Immature natural killer cell (primary cell): ENCODE measurements at regions not wholly inside any gene's neighbourhood (a gene's known extent, or its start where the extent isn't known, plus 50 kb on each side); places are given as distances from the start of the nearest gene placed in this dataset.
"Not testable (repeated sequence)": the region's sequence is repeated elsewhere in the genome, so short reads cannot be mapped to it uniquely, and the experiment has no call there.

ENCODE experiments used
- DNase-seq, 3 donors: peaks; one replicate each; pipeline ENCODE4 v3.0.0; 2022; ENCODE audit warnings: mixed read lengths in 1 of 3
- H3K27ac Mint-ChIP-seq, 6 donors: one replicate each; pipeline ENCODE4 v1.8.0; 2020; ENCODE audit warnings: mixed read lengths in 6 of 6, mild to moderate bottlenecking in 5 of 6, inconsistent platforms in 4 of 6, moderate library complexity in 3 of 6
- H3K27me3 Mint-ChIP-seq, 3 donors: one replicate each; pipeline ENCODE4 v1.8.0; 2020 to 2021; ENCODE audit warnings: low read depth in 3 of 3, mild to moderate bottlenecking in 3 of 3, mixed read lengths in 3 of 3, moderate library complexity in 3 of 3, inconsistent platforms in 1 of 3
- H3K36me3 Mint-ChIP-seq, 3 donors: one replicate each; pipeline ENCODE4 v1.8.0; 2020; ENCODE audit warnings: mixed read lengths in 3 of 3, inconsistent platforms in 2 of 3, mild to moderate bottlenecking in 2 of 3
- H3K4me1 Mint-ChIP-seq, 2 donors: one replicate each; pipeline ENCODE4 v1.8.0; 2020; ENCODE audit warnings: inconsistent platforms in 2 of 2, mild to moderate bottlenecking in 2 of 2, mixed read lengths in 2 of 2, moderate library complexity in 1 of 2
- H3K4me3 Mint-ChIP-seq, 5 donors: one replicate each; pipeline ENCODE4 v1.8.0; 2020; ENCODE audit warnings: mild to moderate bottlenecking in 5 of 5, mixed read lengths in 5 of 5, inconsistent platforms in 3 of 5, moderate library complexity in 3 of 5
- H3K9me3 Mint-ChIP-seq, 6 donors: one replicate each; pipeline ENCODE4 v1.8.0; 2020; ENCODE audit warnings: mild to moderate bottlenecking in 6 of 6, mixed read lengths in 6 of 6, inconsistent platforms in 4 of 6, moderate library complexity in 3 of 6

DNA sequence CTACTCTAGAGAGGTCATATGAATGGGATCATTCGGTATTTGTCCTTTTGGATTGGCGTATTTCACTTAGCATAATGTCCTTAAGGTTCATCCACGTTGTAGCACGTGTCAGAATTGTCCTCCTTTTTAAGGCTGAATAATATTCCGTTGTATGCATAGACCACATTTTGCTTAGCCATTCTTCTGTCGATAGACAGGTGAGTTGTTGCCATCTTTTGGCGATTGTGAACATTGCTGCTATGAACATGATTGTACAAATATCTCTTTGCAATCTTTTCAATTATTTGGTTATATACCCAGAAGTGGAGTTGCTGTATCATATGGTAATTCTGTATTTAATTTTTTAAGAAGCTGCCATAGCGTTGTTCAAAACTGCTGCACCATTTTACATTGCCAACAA lies 52.4 kb upstream of the GOLGA8J start:
- DNase-seq: no peak
- no peaks in the 10 kb centered on the region for H3K9me3 Mint-ChIP-seq
- no peaks in the 10 kb centered on the region for H3K36me3 Mint-ChIP-seq
- no peaks in the 10 kb centered on the region for H3K4me1 Mint-ChIP-seq
- H3K27me3 Mint-ChIP-seq: peaks cover 0 to 4% (median 4%) of the 10 kb centered on the region in 3 donors
- no peak overlapping the region for H3K27ac Mint-ChIP-seq
- H3K4me3 Mint-ChIP-seq: no peak overlapping the region

- no peak overlapping the region for H3K27ac Mint-ChIP-seq
- H3K9me3 Mint-ChIP-seq: peaks cover 0 to 3% (median 0%) of the 10 kb centered on the region in 6 donors
- no peak for DNase-seq
- H3K4me1 Mint-ChIP-seq: no peaks in the 10 kb centered on the region
- H3K27me3 Mint-ChIP-seq: peaks cover 4 to 13% (median 11%) of the 10 kb centered on the region in 3 donors
- H3K36me3 Mint-ChIP-seq: no peaks in the 10 kb centered on the region
- H3K4me3 Mint-ChIP-seq: no peak overlapping the region
Observed at GRCh38 chr15:30023798-30024295, 58.9 kb upstream of the GOLGA8J start.

DNA sequence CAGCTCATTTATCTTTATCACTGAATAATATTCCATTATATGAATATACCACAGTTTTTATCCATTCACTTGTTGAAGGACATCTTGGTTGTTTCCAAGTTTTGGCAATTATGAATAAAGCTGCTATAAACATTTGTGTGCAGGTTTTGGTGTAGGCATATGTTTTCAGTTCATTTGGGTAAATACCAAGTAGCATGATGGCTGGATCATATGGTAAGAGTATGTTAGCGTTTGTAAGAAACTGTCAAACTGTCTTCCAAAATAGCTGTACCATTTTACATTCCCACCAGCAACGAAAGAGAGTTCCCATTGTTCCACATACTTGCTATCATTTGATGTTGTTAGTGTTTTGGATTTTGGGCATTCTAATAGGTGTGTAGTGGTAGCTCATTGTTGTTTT lies 72.0 kb upstream of the GOLGA8J start:
- Mint-ChIP-seq H3K27me3 (peaks cover 3 to 9% (median 4%) of the 10 kb centered on the region in 3 donors), H3K4me3 (no peak overlapping the region), H3K36me3 (no peaks in the 10 kb centered on the region), H3K9me3 (no peaks in the 10 kb centered on the region), H3K4me1 (no peaks in the 10 kb centered on the region), H3K27ac (no peak overlapping the region)
- no peak for DNase-seq

DNA sequence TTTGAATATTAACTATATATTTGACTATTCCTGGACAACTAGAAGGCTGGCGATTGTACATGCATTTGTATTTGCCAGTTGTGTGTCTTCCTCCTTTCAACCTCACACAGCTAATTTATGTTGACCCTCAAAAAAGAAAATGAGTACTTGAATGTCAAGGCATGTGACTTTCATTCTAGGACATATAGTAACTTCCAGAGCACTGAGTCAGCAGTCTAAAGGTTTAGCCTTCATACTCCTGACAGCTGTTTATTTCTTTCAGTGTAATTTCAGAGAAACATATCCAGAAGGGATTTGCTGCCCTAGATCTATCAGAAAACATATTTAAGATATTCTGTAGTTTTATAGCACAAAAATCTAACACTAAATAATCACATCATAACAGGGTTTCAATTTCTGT lies 74.6 kb upstream of the GOLGA8J start:
- Mint-ChIP-seq H3K27me3 (peaks cover 0 to 7% (median 5%) of the 10 kb centered on the region in 3 donors), H3K4me1 (no peaks in the 10 kb centered on the region), H3K27ac (no peak overlapping the region), H3K4me3 (no peak overlapping the region), H3K36me3 (no peaks in the 10 kb centered on the region), H3K9me3 (no peaks in the 10 kb centered on the region)
- DNase-seq: no peak

DNA sequence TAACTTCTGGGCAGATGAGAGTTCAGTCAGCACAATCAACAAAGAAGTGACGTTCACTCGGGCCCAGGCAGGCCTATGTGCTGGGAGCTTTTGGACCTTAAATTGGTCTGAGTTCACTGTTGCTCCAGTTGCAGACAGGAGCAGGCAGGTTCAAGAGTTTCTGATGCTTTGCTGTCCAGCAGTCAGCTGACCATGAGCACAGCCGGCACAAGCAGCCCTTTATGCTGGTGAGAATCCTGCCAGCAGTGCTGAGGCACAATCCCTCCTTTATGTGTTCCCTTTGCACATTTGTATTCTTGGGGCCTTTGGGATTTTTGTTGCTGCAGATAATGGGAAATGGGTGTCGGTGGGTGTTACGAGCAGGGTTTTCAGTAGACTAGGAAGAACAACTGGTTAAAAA lies 81.2 kb upstream of the GOLGA8J start:
- H3K27me3 Mint-ChIP-seq: peaks cover 4 to 10% (median 8%) of the 10 kb centered on the region in 3 donors
- H3K4me1 Mint-ChIP-seq: no peaks in the 10 kb centered on the region
- H3K9me3 Mint-ChIP-seq: no peaks in the 10 kb centered on the region
- DNase-seq: no peak
- H3K27ac Mint-ChIP-seq: no peak overlapping the region
- H3K36me3 Mint-ChIP-seq: no peaks in the 10 kb centered on the region
- no peak overlapping the region for H3K4me3 Mint-ChIP-seq

GRCh38 chr15:29998033-29998432 lies 84.7 kb upstream of the GOLGA8J start:
- Mint-ChIP-seq H3K4me3 (no peak overlapping the region), H3K27ac (no peak overlapping the region), H3K36me3 (no peaks in the 10 kb centered on the region), H3K27me3 (peaks cover 4 to 10% (median 6%) of the 10 kb centered on the region in 3 donors), H3K4me1 (no peaks in the 10 kb centered on the region), H3K9me3 (no peaks in the 10 kb centered on the region)
- no peak for DNase-seq

DNA sequence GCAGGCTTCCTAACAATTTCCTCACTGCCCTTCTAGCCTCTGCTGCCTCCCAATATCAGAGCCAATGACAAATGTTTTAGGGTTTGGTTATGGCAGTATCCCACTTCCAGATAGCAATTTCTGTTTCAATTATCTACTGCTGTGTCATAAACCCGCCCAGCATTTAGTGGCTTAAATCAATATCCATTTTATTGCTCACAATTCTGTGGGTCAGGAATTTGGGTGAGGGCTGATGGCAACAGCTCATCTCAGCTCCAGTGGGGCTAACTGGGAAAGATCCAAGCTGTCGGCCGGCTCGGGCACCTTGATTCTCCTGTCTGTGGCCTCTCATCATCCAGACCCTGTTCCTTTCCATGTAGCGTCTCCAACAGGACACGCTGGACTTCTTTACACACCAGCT lies 85.3 kb upstream of the GOLGA8J start:
- Mint-ChIP-seq H3K4me1 (no peaks in the 10 kb centered on the region), H3K9me3 (no peaks in the 10 kb centered on the region), H3K4me3 (no peak overlapping the region), H3K27ac (no peak overlapping the region), H3K27me3 (peaks cover 4 to 10% (median 6%) of the 10 kb centered on the region in 3 donors), H3K36me3 (no peaks in the 10 kb centered on the region)
- no peak for DNase-seq

GRCh38 chr15:29994284-29994683 lies 88.5 kb upstream of the GOLGA8J start:
- H3K27me3 Mint-ChIP-seq: peaks cover 5 to 11% (median 5%) of the 10 kb centered on the region in 3 donors

GRCh38 chr15:29990954-29991353 lies 91.8 kb upstream of the GOLGA8J start:
- Mint-ChIP-seq H3K4me3 (no peak overlapping the region), H3K9me3 (no peaks in the 10 kb centered on the region), H3K36me3 (no peaks in the 10 kb centered on the region), H3K27me3 (peaks cover 5 to 6% (median 6%) of the 10 kb centered on the region in 3 donors), H3K4me1 (no peaks in the 10 kb centered on the region), H3K27ac (no peak overlapping the region)
- no peak for DNase-seq

More at GRCh38 chr15:29994284-29994683, 88.5 kb upstream of the GOLGA8J start:
- DNase-seq: no peak
- no peak overlapping the region for H3K4me3 Mint-ChIP-seq
- no peak overlapping the region for H3K27ac Mint-ChIP-seq
- H3K4me1 Mint-ChIP-seq: no peaks in the 10 kb centered on the region
- H3K36me3 Mint-ChIP-seq: no peaks in the 10 kb centered on the region
- H3K9me3 Mint-ChIP-seq: no peaks in the 10 kb centered on the region

DNA sequence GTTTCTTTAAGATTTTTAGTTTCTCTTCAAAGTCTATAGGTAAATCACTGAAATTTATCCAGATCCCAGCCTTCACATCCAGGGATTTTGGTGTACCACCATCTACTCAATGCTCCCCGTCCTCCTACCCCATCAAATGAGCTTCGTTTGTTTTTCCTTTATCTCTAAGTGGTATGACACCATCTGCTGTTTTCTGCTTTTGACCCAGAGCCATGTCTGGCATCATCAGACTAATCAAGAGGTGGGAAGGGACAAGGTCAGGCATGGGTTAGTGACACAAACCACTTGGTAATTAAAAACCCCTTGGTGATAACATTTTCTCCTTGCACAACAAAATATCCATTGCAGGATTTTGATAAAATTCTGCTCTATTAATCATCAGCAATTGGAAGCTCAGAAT lies 92.7 kb upstream of the GOLGA8J start:
- no peak overlapping the region for H3K4me3 Mint-ChIP-seq
- peaks cover 6 to 8% (median 8%) of the 10 kb centered on the region in 3 donors for H3K27me3 Mint-ChIP-seq
- no peaks in the 10 kb centered on the region for H3K4me1 Mint-ChIP-seq
- peaks cover 0 to 2% (median 0%) of the 10 kb centered on the region in 6 donors for H3K9me3 Mint-ChIP-seq
- H3K27ac Mint-ChIP-seq: no peak overlapping the region
- no peaks in the 10 kb centered on the region for H3K36me3 Mint-ChIP-seq
- no peak for DNase-seq

- peaks cover 6% of the 10 kb centered on the region in 3 donors for H3K27me3 Mint-ChIP-seq
- peaks cover 0 to 2% (median 0%) of the 10 kb centered on the region in 6 donors for H3K9me3 Mint-ChIP-seq
- no peak for DNase-seq
- H3K4me1 Mint-ChIP-seq: no peaks in the 10 kb centered on the region
- H3K4me3 Mint-ChIP-seq: no peak overlapping the region
- H3K27ac Mint-ChIP-seq: no peak overlapping the region
- no peaks in the 10 kb centered on the region for H3K36me3 Mint-ChIP-seq
Observed at GRCh38 chr15:29988701-29989100, 94.1 kb upstream of the GOLGA8J start.

DNA sequence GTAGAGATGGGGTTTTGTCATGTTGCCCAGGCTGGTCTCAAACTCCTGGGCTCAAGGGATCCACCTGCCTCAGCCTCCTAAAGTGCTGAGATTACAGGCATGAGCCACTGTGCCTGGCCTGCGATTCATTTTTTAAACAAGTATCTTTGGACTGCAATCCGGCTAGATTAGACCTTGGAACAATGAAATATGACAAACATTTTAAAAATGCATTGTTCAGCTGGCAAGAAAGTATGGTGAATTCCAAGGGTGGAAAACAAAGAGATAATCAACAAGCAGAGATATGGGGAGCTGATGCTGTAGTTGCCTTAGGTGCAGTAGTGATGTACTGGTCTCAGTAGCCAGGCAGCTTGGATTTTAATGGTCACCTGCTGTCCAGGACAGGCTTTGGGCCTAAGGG lies 95.8 kb upstream of the GOLGA8J start:
- peaks cover 6 to 8% (median 6%) of the 10 kb centered on the region in 3 donors for H3K27me3 Mint-ChIP-seq
- no peak for DNase-seq
- H3K4me1 Mint-ChIP-seq: no peaks in the 10 kb centered on the region
- peaks cover 0 to 2% (median 0%) of the 10 kb centered on the region in 6 donors for H3K9me3 Mint-ChIP-seq
- no peak overlapping the region for H3K4me3 Mint-ChIP-seq
- no peak overlapping the region for H3K27ac Mint-ChIP-seq
- H3K36me3 Mint-ChIP-seq: no peaks in the 10 kb centered on the region

DNA sequence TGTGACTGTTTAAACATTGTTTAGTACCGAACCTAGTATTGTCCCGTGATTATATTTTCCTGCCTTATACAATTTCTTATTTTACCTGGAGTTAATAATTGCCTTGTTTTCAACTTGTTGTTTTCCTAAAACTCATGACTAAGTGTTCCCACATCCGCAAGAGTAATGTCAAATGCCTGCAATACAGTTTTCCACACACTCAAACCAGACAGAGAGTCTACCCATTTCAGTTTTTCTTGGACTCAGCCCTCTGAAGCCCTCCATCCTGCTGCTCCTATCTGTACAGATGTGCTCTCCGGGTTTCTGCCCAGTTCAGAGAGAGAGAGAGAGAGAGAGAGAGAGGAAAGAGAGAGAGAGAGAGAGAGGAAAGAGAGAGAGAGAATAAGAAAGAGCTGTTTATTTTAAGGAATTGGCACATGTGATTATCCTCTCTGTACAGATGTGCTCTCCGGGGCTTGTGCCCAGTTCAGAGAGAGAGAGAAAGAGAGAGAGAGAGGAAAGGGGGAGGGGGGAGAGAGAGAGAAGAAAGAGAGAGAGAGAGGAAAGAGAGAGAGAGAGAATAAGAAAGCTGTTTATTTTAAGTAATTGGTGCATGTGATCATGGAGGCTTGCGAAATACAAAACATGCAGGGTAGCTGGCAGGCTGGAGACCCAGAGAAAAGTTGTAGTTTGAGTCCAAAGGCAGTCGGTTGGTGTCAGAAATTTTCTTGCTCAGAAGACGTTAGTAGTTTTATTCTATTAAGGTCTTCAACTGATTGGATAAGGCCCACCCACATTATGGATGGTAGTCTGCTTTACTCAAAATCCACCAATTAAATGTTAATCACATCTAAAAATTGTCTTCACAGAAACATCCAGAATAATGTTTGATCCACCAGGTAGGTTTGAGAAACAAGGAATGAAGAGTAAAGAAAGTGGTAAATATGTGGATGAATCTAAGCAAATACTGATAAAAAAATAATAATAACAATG lies 104.1 kb upstream of the GOLGA8J start:
- H3K27me3 Mint-ChIP-seq: peaks cover 0 to 4% (median 2%) of the 10 kb centered on the region in 3 donors
- no peak overlapping the region for H3K27ac Mint-ChIP-seq
- H3K36me3 Mint-ChIP-seq: no peaks in the 10 kb centered on the region
- no peak for DNase-seq
- no peak overlapping the region for H3K4me3 Mint-ChIP-seq
- peaks cover 0 to 2% (median 0%) of the 10 kb centered on the region in 6 donors for H3K9me3 Mint-ChIP-seq
- no peaks in the 10 kb centered on the region for H3K4me1 Mint-ChIP-seq

DNA sequence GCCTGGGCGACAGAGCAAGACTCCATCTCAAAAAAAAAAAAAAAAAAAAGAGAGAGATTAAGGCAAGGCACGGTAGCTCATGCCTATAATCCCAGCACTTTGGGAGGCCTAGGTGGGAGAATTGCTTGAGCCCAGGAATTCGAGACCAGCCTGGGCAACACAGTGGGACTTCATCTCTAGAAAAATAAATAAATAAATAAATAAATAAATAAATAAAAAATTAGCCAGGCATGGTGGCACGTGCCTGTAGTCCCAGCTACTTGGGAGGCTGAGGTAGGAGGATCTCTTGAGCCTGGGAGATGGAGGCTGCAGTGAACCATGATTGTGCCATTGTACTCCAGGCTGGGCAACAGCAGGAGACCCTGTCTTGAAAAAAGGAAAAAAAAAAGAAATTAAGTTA lies 108.7 kb upstream of the GOLGA8J start:
- not testable (repeated sequence) for H3K4me3 Mint-ChIP-seq, H3K27ac Mint-ChIP-seq, H3K36me3 Mint-ChIP-seq, H3K9me3 Mint-ChIP-seq, H3K4me1 Mint-ChIP-seq, DNase-seq
- peaks cover 5 to 18% (median 15%) of the 10 kb centered on the region in 3 donors for H3K27me3 Mint-ChIP-seq
